Stimulated activated CD8-positive, alpha-beta memory T cell treated with anti-CD3 and anti-CD28 coated beads, Interleukin-12 subunit alpha, Interleukin-12 subunit beta, amount 100 ng/mL, for 1 hour (primary cell): ENCODE measurements at regions not wholly inside any gene's neighbourhood (a gene's known extent, or its start where the extent isn't known, plus 50 kb on each side); places are given as distances from the start of the nearest gene placed in this dataset.

Experiments used
- DNase-seq: peaks from one replicate; pipeline ENCODE4 v3.0.0-alpha.2; 2020; ENCODE audit warnings: low read depth

DNA sequence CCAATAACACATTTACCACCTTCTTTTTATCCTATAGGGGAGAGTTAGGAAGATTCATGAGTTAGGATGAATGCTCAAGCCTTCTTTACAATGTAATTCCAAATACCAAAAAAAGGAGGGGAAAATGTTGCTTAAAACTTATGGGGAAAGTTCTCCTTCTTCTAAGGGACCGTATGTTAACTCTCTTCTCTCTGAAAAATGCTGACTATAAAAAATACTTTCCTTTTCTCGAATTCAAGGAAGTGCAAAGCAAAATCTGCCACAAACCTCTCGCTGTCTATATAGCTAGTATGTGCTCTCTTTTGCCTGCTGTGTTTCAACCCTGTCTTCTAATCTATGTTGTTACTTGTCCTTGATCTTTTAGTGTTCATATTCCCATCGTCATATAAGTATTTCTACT lies 768.6 kb upstream of the C9orf72 start:
- DNase-seq, result no peak

DNA sequence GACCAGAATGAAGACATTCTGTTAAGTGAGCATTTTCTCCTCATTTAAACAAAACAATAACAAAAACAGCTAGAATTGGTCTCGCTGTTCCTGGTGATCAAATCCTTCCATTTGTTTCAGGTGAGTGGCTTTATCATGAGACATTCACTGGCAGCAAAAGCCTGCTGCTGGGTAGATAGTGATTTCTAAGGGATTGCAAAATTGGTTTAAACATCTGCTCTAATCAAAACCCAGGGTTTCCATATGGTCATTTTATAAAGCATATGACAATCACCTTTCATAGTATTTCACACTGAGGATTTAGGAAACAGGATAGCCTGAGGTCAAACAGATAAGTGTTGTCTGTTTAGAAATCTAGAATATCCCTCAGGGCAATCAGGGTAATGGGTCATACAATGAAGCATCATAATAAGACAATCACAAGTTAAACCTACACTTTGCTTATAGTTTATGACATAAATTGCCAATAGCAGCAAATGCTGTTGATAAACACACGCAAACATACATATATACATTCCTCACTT lies 769.6 kb upstream of the C9orf72 start:
- DNase-seq, result no peak

DNA sequence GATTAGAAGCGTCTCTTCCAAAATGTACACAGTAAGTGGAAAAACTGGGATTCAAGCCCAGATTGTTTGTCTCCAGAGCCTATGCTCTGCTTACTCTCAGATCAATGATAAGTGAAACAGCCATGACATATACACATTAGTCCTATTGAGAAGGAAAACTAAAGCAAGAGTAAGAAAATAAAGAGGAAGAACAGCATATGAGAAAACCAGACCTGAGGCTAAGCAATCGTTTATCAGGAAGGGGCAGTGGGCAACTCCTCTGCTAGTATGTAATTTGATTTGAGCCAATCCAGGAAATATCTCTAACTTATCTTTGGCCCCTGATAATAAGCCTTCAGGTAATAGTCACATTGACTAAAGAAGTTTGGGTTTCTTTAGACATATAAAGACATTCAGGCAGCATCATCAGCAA lies 789.9 kb upstream of the C9orf72 start:
- no peak for DNase-seq

DNA sequence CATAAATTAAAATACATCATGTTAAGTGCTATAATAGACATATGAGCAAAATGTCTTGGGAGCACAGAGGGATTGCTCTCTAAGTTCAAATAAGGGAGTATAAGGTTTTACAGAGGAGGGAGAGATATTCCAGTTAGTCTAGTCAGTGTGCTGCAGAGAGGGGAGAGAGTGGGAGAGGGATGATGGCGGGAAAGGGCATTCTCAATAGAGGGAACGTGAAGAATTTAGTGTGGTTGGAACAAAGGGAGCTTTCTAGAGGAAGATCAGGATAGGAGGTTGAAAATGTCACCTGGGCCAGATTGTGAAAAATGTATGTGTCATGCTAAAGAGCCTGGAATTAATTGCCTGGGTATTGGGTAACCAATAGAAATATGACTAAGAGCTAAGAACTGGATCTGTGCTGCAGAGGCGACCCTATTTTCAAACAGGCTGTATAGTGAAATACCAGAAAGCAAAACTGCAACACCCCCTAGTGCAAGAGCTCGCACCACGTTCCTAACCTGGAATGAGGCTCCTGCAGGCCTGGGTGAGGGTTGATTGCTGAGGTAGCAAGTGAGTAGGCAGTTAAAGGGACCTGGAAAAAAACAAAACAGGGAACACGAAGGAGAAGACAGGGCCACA lies 791.8 kb upstream of the C9orf72 start:
- no peak for DNase-seq

DNA sequence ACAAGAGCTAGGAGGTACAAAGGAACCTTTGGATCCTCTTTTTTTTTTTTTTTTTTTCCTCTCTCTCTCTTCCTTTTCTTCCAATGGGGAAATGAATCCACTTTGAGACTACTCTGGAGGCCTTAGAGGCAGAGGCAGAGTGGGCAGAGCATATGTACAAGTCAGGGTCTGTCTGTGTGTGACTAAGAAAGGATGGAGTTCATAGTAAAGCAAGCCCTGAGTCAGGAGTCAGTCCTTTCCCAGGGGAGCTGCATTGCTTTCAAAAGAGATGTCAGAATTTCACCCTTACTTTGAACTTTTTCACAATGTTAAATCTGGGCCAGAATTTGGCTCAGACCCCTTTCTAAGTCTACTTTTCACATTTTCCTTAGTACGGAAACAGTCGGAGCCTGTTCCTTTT lies 792.4 kb upstream of the C9orf72 start:
- no peak for DNase-seq

DNA sequence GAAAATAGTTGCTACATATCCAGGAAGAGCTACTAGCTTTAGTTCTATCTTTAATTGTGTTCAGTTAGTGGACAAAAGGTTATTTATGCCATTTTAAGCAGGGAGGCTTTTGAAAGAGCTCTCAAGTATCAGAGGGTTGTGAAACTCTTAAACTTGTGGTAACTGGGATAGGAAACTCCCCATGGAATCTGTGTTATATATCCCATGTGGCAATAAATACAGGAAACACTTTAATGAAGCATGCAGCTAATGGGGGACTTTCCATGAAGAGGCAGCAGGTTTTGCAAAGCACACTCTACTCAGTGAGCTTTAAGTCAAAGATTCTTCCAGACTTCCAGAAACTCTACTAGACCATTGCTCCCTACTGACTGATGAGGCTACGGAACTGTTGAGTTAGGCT lies 805.0 kb upstream of the C9orf72 start:
- DNase-seq, result no peak

DNA sequence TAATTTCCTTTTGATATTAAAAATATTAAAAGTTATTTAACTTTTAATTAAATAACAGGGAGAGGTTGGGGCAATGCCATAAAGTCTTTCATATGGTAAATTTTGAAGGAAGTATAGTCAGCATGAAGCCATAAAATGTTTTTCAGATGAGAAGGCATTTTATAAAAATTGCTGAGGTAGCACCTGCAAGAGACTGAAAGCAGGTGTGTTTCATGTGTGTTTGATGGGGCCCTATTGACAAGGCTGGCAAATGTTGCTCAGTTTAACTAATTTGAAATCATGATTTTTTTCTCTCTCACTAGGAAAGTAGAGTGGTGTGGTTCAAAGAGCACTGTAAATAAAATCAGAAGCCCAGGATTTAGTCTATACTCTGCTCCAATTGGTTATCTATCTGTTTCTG lies 805.8 kb upstream of the C9orf72 start:
- DNase-seq, result no peak

DNA sequence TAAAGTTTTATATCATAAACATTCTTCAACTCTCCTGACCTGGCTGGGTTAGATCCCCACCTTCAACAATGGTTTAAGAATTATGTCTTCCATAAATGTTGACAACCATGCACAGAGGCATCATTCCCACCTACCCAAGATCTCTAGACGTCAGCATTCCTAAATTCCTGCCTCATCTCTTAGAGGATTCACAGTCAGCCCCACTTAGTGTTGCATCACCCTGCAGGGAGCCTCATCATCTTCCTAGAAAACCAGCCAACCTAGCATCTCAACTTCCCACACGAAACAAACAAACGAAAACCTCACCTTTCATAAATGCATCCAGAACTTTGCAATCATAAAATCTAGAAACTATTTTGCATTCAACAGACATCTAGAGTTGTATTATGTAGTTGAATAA lies 816.1 kb upstream of the C9orf72 start:
- no peak for DNase-seq

DNA sequence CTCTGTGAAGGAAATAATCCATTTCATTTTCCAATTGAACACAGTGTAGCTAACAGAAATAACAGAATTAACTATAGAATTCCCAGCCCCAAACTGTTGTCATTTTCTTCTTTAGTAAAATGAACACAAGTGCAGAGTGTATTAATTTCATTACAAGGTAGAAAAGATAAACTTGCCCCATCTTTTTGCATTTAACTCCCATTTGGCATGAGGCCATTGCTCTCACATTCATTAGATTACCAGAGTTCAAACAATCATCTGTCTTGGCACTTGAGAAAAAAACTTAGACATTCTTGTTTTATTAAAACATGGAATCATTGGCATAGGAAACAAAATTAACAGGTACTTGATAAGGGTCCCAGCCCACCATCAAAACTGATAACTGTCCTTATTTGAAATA lies 821.5 kb upstream of the C9orf72 start:
- DNase-seq, result no peak

DNA sequence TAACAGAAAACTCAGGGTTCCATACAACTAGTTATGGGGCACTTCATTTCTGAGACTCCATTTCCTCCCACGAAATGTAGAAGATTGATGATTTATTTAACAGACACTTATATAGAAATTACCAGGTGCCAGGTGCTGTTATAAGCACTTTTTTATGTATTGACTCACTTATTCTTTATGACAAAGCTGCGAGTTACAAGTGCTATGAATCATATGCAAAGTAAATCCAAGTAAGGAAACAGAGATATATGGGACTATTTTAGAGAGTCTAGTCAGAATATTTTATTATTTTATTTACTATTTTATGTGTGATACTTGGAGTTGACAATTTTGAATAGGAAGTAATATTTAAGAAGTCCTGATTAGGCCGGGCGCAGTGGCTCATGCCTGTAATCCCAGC lies 822.8 kb upstream of the C9orf72 start:
- DNase-seq, result no peak

DNA sequence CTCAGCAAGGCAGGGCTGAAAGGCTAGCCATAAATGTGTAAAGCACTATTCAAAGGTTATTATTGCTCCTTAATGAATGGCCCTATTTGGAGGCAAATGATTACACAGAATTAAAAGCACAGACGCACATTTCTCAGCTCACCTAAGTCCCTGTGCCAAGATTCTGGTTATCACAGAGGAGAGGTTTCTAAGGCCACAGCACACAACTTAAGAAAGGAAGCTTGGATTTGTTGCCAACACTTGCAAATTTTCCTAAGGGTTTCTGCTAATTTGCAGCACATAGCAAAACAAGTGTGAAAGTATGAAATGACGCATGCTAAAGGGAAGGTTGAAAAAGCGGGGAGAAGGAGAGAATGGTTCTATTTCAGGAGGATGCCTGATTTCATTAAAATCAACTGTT lies 834.1 kb upstream of the C9orf72 start:
- DNase-seq, result no peak

DNA sequence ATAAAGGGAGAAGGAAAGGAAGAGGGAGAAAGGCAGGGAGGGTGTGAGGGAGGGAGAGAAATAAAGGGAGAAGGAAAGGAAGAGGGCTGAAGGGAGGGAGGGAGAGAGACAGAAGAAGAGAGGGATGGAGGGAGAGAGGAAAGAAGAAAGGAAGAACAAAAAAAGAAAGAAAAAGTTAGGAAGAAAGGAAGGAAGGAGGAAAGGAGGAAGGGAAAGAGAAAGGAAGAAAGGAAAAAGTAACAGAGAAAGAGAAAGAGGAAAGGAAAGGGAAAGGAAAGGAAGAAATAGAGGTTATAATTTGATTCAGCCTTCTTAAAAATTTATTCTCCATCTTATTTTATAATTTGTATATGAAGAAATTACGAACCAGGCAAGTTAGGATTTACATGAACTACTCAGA lies 836.6 kb upstream of the C9orf72 start:
- DNase-seq, result no peak

DNA sequence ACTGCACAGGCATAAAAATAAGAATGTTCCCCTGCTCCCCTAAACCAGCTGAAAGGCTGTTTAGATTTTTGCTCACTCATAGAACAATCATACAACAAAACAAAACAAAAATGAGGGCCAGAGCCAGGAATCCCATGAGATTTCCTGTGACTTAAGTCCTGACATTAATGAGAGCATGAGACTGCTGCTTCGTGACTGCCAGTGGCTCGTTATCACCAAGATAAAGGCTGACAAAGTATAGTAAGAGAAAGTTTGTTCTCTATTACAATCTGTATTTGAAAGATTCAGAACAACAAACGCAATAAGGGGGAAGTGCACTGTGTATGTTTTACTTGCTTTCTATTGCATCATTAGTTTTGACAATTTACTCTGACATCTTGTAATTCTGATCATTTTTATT lies 837.1 kb upstream of the C9orf72 start:
- no peak for DNase-seq

DNA sequence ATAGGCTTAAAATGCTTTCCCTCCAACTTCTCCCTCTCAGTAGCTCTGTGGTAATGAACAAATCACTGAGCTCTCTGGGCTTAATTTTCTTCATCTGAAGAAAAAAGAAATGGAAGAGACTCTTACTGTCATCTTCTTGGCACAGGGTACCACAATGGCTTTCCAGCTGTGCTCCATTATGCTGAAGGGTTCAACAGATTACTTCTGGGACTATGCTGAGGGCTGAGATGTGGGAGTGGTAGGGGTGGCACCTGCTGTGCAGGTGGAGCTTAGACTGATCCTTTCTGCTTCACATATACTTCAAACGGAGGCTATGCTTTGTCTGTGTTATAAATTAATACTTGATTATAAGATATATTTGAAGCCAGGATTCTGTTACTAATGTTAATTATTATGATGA lies 840.2 kb upstream of the C9orf72 start:
- no peak for DNase-seq

DNA sequence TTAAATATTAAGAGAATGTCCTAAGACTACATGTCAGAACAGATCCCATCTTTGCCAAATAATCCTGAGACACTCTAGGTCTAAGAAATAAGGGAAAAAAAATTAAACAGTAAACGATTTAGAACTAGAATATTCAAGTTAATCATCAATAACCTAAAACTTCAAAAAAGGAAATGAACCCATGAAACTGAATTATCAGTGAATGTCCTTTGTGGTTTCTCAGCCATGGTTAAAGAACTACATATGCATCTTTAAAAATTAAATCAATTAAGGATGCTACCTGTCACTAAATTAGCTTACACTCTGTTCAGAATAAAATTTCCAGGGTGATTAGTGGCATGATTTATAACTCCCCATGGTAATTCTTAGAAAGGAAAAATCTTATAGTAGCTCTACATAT lies 850.0 kb upstream of the C9orf72 start:
- DNase-seq, result no peak

DNA sequence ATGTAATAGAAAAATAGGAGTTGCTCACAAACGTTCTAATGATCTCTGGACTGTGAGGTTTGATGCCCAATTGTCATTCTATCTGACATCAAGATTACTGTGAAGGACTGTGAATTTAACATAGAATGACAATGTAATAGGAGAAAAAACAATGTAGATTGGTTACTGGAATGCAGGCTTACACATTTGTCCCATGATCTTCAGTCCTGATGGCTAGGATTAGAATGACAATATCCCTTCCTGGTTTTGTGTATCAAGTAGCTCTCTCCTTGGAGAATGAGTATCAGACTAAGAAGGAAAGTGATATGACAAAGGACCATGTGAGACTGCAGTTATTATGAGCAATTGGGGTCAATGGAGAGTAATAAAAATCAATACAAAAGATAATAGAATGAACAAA lies 862.2 kb upstream of the C9orf72 start:
- DNase-seq, result no peak

DNA sequence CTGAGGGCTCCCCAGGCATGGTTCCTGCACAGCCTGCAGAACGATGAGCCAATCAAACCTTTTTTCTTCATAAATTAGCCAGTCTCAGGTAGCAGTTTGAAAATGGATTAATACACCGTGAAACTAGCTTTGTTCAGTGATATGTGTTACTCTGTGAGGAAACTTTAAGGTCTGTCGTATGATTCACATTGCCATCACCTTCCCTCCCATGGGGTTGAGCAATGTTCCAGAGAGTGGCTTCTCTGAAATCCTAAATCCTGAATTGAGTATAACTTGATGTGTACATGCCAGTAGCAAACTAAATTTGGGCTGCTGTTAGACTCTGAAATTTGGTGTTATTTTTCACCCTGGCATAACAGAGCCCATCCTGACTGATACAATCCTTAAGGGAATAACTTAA lies 866.4 kb upstream of the C9orf72 start:
- no peak for DNase-seq

DNA sequence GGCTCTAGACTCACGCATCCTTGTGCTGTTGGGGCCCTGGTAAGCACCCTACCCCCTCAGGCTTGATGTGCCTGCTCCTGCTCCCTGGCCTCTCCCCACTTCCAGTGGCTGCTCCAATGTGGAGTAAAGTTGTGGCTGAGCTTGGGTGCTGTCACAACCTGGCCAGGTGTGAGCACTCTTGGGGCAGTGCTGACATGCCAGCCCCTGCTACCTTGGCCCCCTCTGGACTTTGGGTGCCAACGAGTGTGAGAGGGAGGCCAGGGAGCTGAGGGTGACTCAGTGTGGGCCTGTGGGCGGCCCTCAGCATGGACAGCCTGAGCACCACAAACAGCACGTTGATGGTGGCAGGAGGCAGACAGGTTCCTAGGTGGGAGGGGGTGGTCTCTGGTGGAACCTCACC lies 870.2 kb upstream of the C9orf72 start:
- no peak for DNase-seq

DNA sequence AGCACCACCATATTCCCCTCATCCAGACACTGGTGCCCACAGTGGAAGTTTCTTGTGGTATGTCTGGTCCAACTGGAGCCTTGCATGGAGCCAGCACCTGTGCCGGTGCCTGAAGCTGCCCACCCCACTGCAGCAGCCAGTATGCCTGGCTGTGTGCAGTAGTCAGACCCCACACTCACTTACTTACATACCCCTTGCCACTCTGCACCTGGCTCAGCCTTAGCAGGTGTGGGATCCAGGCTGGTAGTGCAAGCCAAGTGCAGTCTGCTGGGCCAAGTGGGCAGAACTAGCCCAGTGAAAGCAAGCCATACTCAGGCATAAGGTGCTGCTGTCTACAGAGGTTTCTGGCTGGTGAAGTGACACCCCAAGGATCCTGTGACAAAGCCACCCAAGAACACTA lies 871.4 kb upstream of the C9orf72 start:
- no peak for DNase-seq

DNA sequence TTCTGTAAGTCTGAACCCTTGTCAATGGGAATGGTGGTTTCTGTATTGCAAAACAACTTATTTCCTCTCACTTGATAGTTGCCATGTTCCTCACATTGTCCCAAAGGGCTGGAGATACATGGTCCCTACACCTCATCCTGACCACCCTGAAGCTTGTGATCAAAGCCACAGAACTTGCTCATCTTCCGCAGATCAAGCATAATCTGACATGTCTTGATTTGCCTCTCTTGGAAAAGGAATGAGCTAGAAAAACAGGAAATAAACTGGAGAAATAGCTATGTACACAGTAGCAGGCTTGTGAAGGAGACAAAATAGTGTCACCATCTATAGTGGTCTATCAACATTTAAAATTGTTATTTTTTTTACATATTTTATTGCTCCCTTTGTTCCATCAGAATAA lies 871.9 kb upstream of the C9orf72 start:
- no peak for DNase-seq

DNA sequence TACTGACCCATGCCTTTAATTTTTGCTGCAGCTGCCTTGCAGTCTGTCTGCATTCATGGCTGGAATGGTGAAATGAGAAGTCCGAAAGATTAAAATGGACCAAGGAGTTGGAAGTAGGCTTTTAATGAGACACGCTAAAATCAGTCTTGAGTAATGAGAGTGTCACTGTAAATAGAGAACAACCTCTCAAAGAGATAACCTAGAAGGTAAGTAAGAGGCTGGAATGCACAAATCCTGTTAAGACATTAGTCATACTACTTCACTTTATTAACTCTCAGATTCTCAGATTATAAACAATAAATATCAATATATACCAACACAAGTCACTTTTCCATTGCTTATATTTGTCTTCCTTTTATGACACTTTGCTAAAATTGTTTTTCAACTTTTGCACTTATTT lies 880.6 kb upstream of the C9orf72 start:
- DNase-seq, result no peak

DNA sequence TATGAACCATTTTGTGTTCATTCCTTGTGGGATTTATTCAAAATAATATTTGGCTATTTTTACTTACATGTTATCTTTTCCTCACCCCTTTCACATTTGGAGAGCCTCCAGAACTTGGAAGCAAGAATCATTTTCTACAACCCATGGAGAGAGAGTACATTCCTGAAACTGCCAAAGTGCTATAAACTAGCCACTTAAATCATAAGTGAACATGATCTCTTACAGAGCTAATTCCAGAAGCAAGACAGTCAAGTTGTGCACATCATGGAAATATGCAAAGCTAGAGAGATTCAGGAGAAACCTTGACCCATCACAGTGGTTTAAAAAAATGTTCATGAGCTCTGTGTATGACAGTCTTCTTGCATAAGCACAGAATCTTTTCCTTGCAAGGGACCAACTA lies 883.6 kb upstream of the C9orf72 start:
- no peak for DNase-seq

DNA sequence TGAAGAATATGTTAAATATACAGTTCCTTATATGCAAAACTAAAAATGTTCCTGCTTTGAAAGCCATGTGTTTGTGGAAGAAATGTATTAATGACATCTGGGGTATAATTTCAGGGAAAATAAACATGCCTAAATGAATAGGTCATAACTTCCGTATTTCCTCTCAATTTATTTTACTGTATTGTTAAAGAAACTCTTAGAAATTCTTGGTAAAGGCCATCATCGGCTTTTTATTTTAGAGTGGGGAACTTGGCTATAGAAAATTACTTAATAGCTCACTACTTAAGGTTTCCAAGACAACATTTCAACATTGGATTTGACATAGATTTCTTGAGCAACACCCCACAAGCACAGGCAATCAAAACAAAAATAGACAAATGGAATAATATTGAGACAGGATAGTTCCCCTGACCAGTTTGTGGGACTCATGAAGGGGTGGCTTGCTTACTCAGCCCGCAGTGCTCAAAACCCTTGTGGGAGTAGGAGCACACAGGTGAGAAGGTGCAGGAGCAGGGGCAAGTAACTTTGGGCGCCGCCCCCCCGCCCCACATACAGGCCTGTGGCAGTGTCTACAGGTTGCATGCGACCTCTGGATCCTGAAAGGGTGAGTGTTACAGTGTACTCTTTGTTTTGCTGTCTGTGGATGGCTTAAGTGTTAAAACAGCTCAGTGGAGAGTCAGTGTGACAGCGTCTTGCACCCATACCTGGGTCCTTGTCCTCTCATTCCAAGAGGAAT lies 891.4 kb upstream of the C9orf72 start:
- no peak for DNase-seq

DNA sequence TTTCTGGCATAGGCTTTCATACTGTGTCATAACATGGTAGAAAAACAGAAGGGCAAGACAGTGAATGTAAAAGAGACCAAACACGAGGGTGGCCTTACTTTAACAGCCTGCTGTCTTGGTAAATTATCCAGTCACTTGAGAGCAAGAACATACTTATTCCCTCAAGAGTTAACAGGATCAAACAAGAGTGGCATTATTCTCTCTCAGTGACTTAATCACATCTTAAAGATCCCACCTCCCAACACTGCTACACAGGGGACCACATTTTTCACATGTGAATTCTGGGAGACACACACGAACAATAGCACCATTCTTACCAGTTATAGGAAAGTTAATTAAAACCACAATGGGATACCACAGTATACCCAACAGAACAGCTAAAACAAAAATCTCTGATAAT lies 898.0 kb upstream of the C9orf72 start:
- DNase-seq, result no peak
